ENCODE measurements at regions not wholly inside any gene's neighbourhood (a gene's known extent, or its start where the extent isn't known, plus 50 kb on each side); places are given as distances from the start of the nearest gene placed in this dataset.
"Not testable (repeated sequence)": the region's sequence is repeated elsewhere in the genome, so short reads cannot be mapped to it uniquely, and the experiment has no call there.

- DNase-seq (ENCODE audit: low read depth), result no peak
Observed at GRCh38 chr4:83781434-83781833, 245.5 kb downstream of the GPAT3 start.

GRCh38 chr4:83780053-83780733 lies 244.3 kb downstream of the GPAT3 start:
- DNase-seq (ENCODE audit: low read depth), result peak; percentile 2

DNA sequence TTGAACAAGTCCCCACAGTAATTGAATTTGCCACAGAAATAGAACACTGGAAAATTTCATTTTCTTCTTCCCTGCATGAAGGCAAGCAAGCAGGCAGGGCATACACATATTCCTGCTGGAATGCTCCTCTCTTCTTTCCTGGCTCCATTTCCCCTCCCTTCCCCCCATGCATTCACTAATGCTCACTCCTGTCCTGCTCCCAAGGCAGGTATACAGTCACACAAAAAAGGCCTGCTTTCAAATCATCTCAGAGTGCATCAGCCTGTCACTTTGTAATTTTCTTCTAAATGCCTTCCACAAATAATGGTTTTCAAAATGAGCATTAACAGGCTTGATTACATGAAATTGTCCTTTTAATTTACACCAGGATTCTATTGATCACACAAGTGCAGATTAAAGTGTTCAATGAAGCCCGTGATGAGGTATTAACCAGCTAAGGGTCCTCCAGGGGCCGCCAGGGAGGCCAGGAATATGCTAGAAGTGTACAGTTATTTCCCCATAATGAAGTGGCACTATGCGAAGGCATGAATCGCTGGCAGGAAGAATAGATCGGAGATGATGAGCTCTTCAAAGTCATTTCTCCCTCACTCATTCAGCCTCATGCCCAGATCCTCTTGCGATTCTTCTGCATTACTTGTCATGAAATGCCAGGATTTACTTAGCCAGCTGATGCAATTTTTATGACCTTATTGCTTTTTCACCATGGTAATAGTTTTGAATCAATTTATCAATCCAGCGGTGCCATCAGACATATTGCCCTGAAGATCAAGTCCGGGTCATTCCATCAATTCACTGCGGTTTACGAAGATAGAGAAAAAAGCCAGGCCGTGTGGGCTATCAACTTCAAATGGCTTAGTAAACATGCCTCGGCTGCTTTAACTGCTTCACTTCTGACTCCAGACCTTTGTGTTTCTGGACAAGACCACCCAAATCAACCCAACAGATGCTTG lies 243.5 kb downstream of the GPAT3 start:
- DNase-seq (ENCODE audit: low read depth), result no peak

DNA sequence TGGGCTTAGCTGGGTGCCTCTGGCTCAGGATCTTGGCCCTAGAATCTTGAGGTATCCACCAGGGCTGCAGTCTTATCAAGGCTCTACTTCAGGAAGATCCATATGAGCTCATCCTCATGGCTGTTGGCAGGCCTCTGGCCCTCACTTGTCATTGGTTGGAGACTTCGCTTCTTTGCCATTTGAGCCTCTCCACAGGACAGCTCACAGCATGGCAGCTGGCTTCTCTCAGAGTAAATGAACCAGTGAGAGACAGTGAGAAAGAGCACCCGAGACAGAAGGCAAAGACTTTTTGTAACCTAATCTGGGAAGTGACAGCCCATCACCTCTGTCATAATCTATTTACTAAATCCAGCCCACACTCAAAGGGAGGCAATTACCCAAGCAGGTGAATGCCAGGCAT lies 236.8 kb downstream of the GPAT3 start:
- no peak for DNase-seq (ENCODE audit: low read depth)

- peak; percentile 50 for DNase-seq (ENCODE audit: low read depth)
Observed at GRCh38 chr4:83771113-83771705, 235.3 kb downstream of the GPAT3 start.

DNA sequence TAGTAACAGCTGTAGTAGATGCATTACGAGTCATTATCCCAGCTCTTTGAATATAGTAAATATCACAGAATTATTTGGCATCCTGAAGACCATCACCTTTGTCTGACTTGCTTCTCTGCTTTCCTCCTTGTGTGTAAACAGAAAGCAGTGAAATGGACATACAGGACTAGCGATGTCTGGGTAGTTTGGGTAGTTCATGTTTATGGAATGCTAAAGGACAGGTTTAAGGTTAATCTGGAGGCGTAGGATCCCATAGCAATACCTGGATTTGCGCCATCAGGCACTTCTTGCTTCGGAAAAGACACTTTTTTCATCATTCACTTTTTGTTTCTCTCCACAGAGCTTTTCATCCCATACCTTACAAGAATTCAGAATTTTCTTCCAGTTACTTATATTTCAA lies 232.2 kb downstream of the GPAT3 start:
- DNase-seq (ENCODE audit: low read depth), result no peak

DNA sequence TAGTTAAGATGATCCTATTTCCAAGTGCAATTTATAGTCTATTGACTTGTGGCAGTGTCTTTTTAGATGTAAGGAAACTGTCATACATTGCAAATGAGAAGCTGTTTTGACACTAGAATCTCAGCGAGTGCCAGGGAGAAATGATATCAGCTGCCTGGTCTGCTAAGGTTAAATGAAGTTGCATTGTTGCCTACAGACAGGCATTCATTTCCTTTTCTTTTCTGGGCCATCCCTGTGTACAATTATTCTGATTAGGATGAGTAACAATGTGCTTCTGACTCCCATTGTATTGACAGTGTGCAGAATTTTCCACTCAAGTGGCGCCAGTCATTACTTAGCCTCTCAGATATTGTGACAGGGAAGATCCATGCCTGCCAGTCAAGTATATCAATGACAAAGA lies 231.2 kb downstream of the GPAT3 start:
- no peak for DNase-seq (ENCODE audit: low read depth)

GRCh38 chr4:83759611-83760010 lies 223.7 kb downstream of the GPAT3 start:
- no peak for DNase-seq (ENCODE audit: low read depth)

GRCh38 chr4:83758285-83758684 lies 222.4 kb downstream of the GPAT3 start:
- DNase-seq (ENCODE audit: low read depth), result no peak

GRCh38 chr4:83757121-83757621 lies 221.3 kb downstream of the GPAT3 start:
- DNase-seq (ENCODE audit: low read depth), result peak; percentile 27

GRCh38 chr4:83753260-83753659 lies 217.4 kb downstream of the GPAT3 start:
- DNase-seq (ENCODE audit: low read depth), result no peak

DNA sequence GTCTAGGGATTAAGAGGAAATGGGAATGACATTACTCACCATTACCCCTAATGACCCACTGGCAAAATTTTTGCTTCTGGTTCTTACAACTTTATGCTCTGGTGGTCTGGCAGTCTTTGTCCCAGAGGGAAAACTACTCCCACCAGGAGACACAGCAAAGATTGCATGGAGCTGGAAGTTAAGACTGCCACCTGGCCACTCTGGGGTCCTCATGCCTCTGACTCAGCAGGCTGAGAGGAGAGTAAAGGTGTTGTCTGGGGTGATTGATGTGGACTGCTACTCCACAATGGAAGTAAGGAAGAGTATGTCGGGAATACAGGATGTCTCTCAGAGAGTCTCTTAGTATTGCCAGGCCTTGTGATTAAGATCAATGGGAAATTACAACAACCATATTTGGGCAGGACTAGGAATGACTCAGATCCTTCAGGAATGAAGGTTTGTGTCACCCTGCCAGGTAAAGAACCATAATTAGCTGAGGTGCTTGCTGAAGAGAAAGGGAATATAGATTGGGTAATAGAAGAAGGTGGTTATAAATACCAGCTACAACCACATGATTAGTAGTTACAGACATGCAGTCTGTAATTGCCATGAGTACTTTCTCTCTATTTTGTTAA lies 215.5 kb downstream of the GPAT3 start:
- DNase-seq (ENCODE audit: low read depth), result peak; percentile 54

GRCh38 chr4:83748711-83749110 lies 212.8 kb downstream of the GPAT3 start:
- no peak for DNase-seq (ENCODE audit: low read depth)

DNA sequence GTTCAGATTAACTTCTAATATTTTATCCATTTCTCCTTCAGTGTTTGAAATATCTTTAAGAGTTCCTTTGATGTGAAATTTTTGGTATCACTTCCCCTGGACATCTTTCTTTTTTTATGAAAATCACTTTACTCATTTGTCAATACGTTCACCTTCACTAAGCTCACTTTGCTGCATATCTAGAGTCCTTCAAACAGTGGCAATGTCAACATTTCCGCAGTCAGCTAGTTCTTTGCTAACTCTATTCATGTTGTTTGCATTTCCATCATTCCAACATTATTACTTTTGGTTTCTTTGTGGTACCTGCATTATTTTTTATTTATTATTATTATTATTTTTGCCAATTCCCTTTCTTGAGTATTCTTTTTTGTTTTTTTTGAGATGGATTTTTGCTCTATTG lies 203.0 kb downstream of the GPAT3 start:
- no peak for DNase-seq (ENCODE audit: low read depth)

DNA sequence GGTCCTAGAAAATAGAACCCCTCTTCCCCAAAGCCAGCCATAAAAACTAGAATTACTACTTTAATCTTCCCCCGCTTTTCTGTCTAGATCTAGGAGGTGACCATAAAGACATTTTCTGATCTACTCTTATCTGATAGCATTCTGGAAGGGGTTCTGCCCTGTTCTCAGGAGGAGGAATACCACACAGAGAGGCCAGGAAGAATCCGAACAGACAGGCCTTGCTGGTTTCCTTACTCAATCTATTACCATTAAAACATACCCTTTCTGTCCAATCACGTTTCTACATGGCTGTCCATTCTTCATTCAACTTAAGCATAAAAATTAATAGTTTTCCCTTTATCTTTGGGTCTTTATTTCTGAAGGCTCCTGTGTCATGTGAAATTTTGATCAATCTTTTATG lies 198.7 kb downstream of the GPAT3 start:
- DNase-seq (ENCODE audit: low read depth), result no peak

- no peak for DNase-seq (ENCODE audit: low read depth)
Observed at GRCh38 chr4:83732114-83732635, 196.3 kb downstream of the GPAT3 start.

- DNase-seq (ENCODE audit: low read depth), result peak; percentile 39
Observed at GRCh38 chr4:83731609-83732008, 195.7 kb downstream of the GPAT3 start.

- DNase-seq (ENCODE audit: low read depth), result not testable (repeated sequence)
Observed at GRCh38 chr4:83730958-83731357, 195.1 kb downstream of the GPAT3 start.

DNA sequence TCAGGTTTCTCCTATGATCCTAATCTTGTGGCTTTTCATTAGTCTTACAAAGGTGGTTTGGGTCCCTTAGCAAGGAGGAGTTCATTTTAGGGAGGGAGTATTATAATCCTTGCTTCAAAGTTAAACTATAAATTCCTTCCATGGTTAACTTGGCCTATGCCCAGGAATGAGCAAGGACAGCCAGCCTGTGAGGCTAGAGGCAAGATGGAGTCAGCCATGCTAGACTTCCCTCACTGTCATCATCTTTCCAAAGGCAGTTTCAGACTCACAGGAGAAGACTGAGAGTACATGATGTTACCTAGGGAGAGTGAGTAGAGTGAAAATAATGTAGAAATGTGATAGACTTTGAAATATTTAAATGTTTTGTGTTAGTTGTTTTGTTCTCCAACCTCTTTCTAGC lies 192.3 kb downstream of the GPAT3 start:
- no peak for DNase-seq (ENCODE audit: low read depth)

DNA sequence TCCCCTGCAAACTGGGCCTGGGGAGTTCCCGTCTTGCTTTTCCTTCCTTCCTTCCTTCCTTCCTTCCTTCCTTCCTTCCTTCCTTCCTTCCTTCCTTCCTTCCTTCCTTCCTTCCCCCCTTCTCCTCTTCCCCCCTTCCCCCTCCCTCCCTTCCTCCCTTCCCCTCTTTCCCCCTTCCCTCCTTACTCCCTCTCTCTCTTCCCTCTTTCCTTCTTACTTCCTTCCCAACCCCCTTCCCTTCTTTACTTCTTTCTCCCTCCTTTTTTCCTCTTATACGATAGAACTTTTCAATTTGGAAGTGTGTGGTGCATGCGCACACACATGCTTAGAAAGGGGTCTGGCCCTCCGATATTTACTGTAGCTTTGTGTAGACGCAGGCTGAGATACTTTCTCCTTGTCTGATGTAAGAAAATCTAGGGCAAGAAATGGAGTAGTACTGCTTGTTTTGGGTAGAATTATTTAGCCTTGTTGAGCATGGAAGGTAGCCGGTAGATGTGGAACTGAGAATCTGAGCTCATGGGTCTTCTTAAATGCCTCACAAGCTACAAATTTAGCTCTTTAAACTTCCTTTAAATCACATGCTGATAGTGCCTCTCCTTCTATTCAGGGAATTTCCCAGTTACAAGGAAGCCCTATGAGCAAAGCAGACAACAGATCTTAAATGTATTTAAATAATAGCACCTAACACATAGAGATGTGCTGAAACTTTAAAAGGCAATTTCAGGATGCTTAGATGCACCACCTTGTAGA lies 189.6 kb downstream of the GPAT3 start:
- no peak for DNase-seq (ENCODE audit: low read depth)

All from M059J (cell line).